ENCODE measurements at regions not wholly inside any gene's neighbourhood (a gene's known extent, or its start where the extent isn't known, plus 50 kb on each side); places are given as distances from the start of the nearest gene placed in this dataset.

GRCh38 chr4:176897226-176897625 is 104.5 kb upstream of the VEGFC start:
- no peak overlapping the region for H3K4me3 ChIP-seq (ENCODE audit: low read length in 3 of 3)
- intact Hi-C loops (cut with DNase I), result no loop called here
- FAIRE-seq, result no peak

DNA sequence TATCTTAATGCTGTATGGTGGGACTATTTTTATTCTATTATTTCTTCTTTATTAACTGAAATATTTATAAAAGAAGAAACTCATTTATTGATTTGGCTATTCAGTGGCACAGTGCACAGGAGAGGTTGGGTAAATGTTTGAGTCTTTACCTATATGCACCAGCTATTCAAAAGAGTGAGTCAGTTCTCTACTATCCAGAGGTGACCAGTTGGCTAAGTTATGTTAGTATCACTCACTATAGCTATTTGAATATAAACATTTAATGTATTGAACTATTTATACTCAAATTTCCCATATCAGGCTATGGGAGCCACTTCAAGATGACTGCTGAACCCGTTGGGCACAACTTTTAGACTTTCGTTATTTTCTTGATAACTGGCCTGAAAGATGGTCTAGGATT is 106.1 kb upstream of the VEGFC start:
- DNase-seq, result no peak
- no peak overlapping the region for H3K9ac ChIP-seq (ENCODE audit: low read length in 3 of 3)
- intact Hi-C loops (cut with DNase I), result no loop called here

More at GRCh38 chr4:176897226-176897625, 104.5 kb upstream of the VEGFC start:
- H3K27ac ChIP-seq (ENCODE audit: low read depth in 2 of 2, low read length in 2 of 2), result no peak overlapping the region
- no peak overlapping the region for H3K9ac ChIP-seq (ENCODE audit: low read length in 3 of 3)
- no peak for DNase-seq
- H3K4me1 ChIP-seq (ENCODE audit: control insufficient read depth in 2 of 3, insufficient read depth in 2 of 3, low read depth in 1 of 3, low read length in 3 of 3), result no peaks in the 10 kb centered on the region
- H3K27me3 ChIP-seq (ENCODE audit: control insufficient read depth, insufficient read depth, low read length), result no peaks in the 10 kb centered on the region
- TF ChIP-seq CTCF (IDR thresholded peaks at IDR 0.05; ENCODE audit: borderline replicate concordance, extremely low read depth, insufficient read depth), result no peak
- H3K36me3 ChIP-seq (ENCODE audit: control insufficient read depth in 2 of 3, insufficient read depth in 3 of 3, low read length in 3 of 3), result no peaks in the 10 kb centered on the region
- no peaks in the 10 kb centered on the region for H3K9me3 ChIP-seq (ENCODE audit: control insufficient read depth in 2 of 3, insufficient read depth in 1 of 3, low read length in 3 of 3)

GRCh38 chr4:176902710-176903323 is 110.1 kb upstream of the VEGFC start:
- H3K36me3 ChIP-seq (ENCODE audit: control insufficient read depth in 2 of 3, insufficient read depth in 3 of 3, low read length in 3 of 3), result no peaks in the 10 kb centered on the region

More for the DNA sequence above, 106.1 kb upstream of the VEGFC start:
- H3K27me3 ChIP-seq (ENCODE audit: control insufficient read depth, insufficient read depth, low read length), result no peaks in the 10 kb centered on the region
- no peaks in the 10 kb centered on the region for H3K9me3 ChIP-seq (ENCODE audit: control insufficient read depth in 2 of 3, insufficient read depth in 1 of 3, low read length in 3 of 3)
- no peaks in the 10 kb centered on the region for H3K36me3 ChIP-seq (ENCODE audit: control insufficient read depth in 2 of 3, insufficient read depth in 3 of 3, low read length in 3 of 3)
- no peak overlapping the region for H3K4me3 ChIP-seq (ENCODE audit: low read length in 3 of 3)
- FAIRE-seq, result no peak
- no peak overlapping the region for H3K27ac ChIP-seq (ENCODE audit: low read depth in 2 of 2, low read length in 2 of 2)
- no peak for TF ChIP-seq CTCF (IDR thresholded peaks at IDR 0.05; ENCODE audit: borderline replicate concordance, extremely low read depth, insufficient read depth)
- no peaks in the 10 kb centered on the region for H3K4me1 ChIP-seq (ENCODE audit: control insufficient read depth in 2 of 3, insufficient read depth in 2 of 3, low read depth in 1 of 3, low read length in 3 of 3)

More at GRCh38 chr4:176902710-176903323, 110.1 kb upstream of the VEGFC start:
- Histone ChIP-seq H3K9me3 (ENCODE audit: control insufficient read depth in 2 of 3, insufficient read depth in 1 of 3, low read length in 3 of 3) (no peaks in the 10 kb centered on the region), H3K4me1 (ENCODE audit: control insufficient read depth in 2 of 3, insufficient read depth in 2 of 3, low read depth in 1 of 3, low read length in 3 of 3) (no peaks in the 10 kb centered on the region), H3K4me3 (ENCODE audit: low read length in 3 of 3) (no peak overlapping the region), H3K27me3 (ENCODE audit: control insufficient read depth, insufficient read depth, low read length) (no peaks in the 10 kb centered on the region), H3K27ac (ENCODE audit: low read depth in 2 of 2, low read length in 2 of 2) (no peak overlapping the region), H3K9ac (ENCODE audit: low read length in 3 of 3) (no peak overlapping the region)
- FAIRE-seq, result no peak
- DNase-seq, result no peak
- no peak for TF ChIP-seq CTCF (IDR thresholded peaks at IDR 0.05; ENCODE audit: borderline replicate concordance, extremely low read depth, insufficient read depth)
- intact Hi-C loops (cut with DNase I), result no loop called here
